ENCODE measurements at regions not wholly inside any gene's neighbourhood (a gene's known extent, or its start where the extent isn't known, plus 50 kb on each side); places are given as distances from the start of the nearest gene placed in this dataset.

GRCh38 chr15:26038693-26039092 is 175.6 kb upstream of the ATP10A start:
- no peak for TF ChIP-seq POLR2A (IDR thresholded peaks at IDR 0.05)
- no peak for TF ChIP-seq CTCF (IDR thresholded peaks at IDR 0.05)
- no peak for TF ChIP-seq EP300 (IDR thresholded peaks at IDR 0.05)
